ENCODE measurements at regions not wholly inside any gene's neighbourhood (a gene's known extent, or its start where the extent isn't known, plus 50 kb on each side); places are given as distances from the start of the nearest gene placed in this dataset.

- no peaks in the 10 kb centered on the region for H4K20me1 ChIP-seq (ENCODE audit: insufficient read depth)
- no peak for TF ChIP-seq MEF2A (IDR thresholded peaks at IDR 0.05; ENCODE audit: borderline replicate concordance, low read depth)
- no peak overlapping the region for H3K27ac ChIP-seq (ENCODE audit: low read depth in 2 of 2, low read length in 1 of 2)
- H3K9me3 ChIP-seq, result no peaks in the 10 kb centered on the region; the same call in 1 of the 2 replicates
- CTCF ChIA-PET, result no interaction called here
- no peaks in the 10 kb centered on the region for H3K27me3 ChIP-seq (ENCODE audit: insufficient read depth)
- no peak overlapping the region for H3K4me3 ChIP-seq (ENCODE audit: low read depth in 2 of 2, low read length in 1 of 2)
- 67% methylated on average over 15 of the region's 15 CpGs for WGBS (ENCODE audit: low lambda C conversion rate)
- H3K9ac ChIP-seq, result no peak overlapping the region
- no peaks in the 10 kb centered on the region for H3K36me3 ChIP-seq (replicated peaks in 1 of 2; ENCODE audit: control insufficient read depth in 1 of 2, insufficient read depth in 2 of 2, low read length in 1 of 2)
- H2AFZ ChIP-seq (ENCODE audit: low read depth), result no peak overlapping the region
- H3K79me2 ChIP-seq (ENCODE audit: insufficient read depth), result no peaks in the 10 kb centered on the region
- DNase-seq, result no peak
- no peaks in the 10 kb centered on the region for H3K9me2 ChIP-seq
- no peaks in the 10 kb centered on the region; a peak in 1 of 4 replicates for H3K4me1 ChIP-seq (ENCODE audit: control insufficient read depth in 1 of 2, insufficient read depth in 2 of 2, low read depth in 1 of 2, low read length in 1 of 2)
- no peak overlapping the region for H3K4me2 ChIP-seq
- POLR2A ChIA-PET, result no interaction called here
- no peaks in the 10 kb centered on the region for H3F3A ChIP-seq (replicated peaks; ENCODE audit: insufficient read depth)
Observed at GRCh38 chr14:101055106-101055662, 151.7 kb upstream of the RTL1 start.

- TF ChIP-seq NRF1 (IDR thresholded peaks at IDR 0.05; ENCODE audit: low read depth, low read length) (no peak), PBX3 (IDR thresholded peaks at IDR 0.05) (no peak), SMC3 (IDR thresholded peaks at IDR 0.05; ENCODE audit: low read depth, low read length) (no peak), MXI1 (IDR thresholded peaks at IDR 0.05; ENCODE audit: low read depth, low read length) (no peak), RCOR1 (IDR thresholded peaks at IDR 0.05; ENCODE audit: low read length) (no peak), NFIC (IDR thresholded peaks at IDR 0.05; ENCODE audit: borderline replicate concordance) (no peak), MEF2A (IDR thresholded peaks at IDR 0.05; ENCODE audit: borderline replicate concordance, low read depth) (no peak), TCF12 (IDR thresholded peaks at IDR 0.05) (no peak), CTCF (IDR thresholded peaks at IDR 0.05) (no peak), GABPA (IDR thresholded peaks at IDR 0.05; ENCODE audit: low read depth) (no peak), ZBTB33 (IDR thresholded peaks at IDR 0.05; ENCODE audit: borderline replicate concordance, low read depth) (no peak)
- H3K4me3 ChIP-seq (ENCODE audit: low read depth in 2 of 2, low read length in 1 of 2), result no peak overlapping the region
- H3K9me3 ChIP-seq, result no peaks in the 10 kb centered on the region; the same call in 1 of the 2 replicates
- no peaks in the 10 kb centered on the region for H3K27me3 ChIP-seq (ENCODE audit: insufficient read depth)
- no peak overlapping the region for H3K4me2 ChIP-seq
- no peaks in the 10 kb centered on the region for H3F3A ChIP-seq (replicated peaks; ENCODE audit: insufficient read depth)
- no peak overlapping the region for H2AFZ ChIP-seq (ENCODE audit: low read depth)
- ChIA-PET CTCF (no interaction called here), POLR2A (no interaction called here)
- no peak overlapping the region for H3K27ac ChIP-seq (ENCODE audit: low read depth in 2 of 2, low read length in 1 of 2)
- H3K9me2 ChIP-seq, result no peaks in the 10 kb centered on the region
- WGBS (ENCODE audit: low lambda C conversion rate), result 76% methylated on average over 12 of the region's 12 CpGs
- H3K4me1 ChIP-seq (ENCODE audit: control insufficient read depth in 1 of 2, insufficient read depth in 2 of 2, low read depth in 1 of 2, low read length in 1 of 2), result no peaks in the 10 kb centered on the region
- no peaks in the 10 kb centered on the region for H3K36me3 ChIP-seq (replicated peaks in 1 of 2; ENCODE audit: control insufficient read depth in 1 of 2, insufficient read depth in 2 of 2, low read length in 1 of 2)
- DNase-seq, result no peak
- H3K9ac ChIP-seq, result no peak overlapping the region
- no peaks in the 10 kb centered on the region for H4K20me1 ChIP-seq (ENCODE audit: insufficient read depth)
- H3K79me2 ChIP-seq (ENCODE audit: insufficient read depth), result no peaks in the 10 kb centered on the region
Observed at GRCh38 chr14:101055776-101056374, 152.4 kb upstream of the RTL1 start.

All from SK-N-SH (cell line).